ENCODE measurements at regions not wholly inside any gene's neighbourhood (a gene's known extent, or its start where the extent isn't known, plus 50 kb on each side); places are given as distances from the start of the nearest gene placed in this dataset.

GRCh38 chr3:1752205-1752604 lies 346.5 kb upstream of the CNTN4 start:
- TF ChIP-seq CTCF (IDR thresholded peaks at IDR 0.05; ENCODE audit: low read length) (no peak), EZH2phosphoT487 (IDR thresholded peaks at IDR 0.05; ENCODE audit: low read length) (no peak)
